H1 (cell line): ENCODE measurements at regions not wholly inside any gene's neighbourhood (a gene's known extent, or its start where the extent isn't known, plus 50 kb on each side); places are given as distances from the start of the nearest gene placed in this dataset.

Experiments
- CTCF ChIA-PET: fragments of 300-600 bp; sonication (Branson Sonifier 250); formaldehyde crosslinking; loops from one replicate; lab custom pipeline; 2021; ENCODE audit not compliant: partially characterized antibody; lab: Charles Lee
- POLR2A ChIA-PET: fragments of 300-600 bp; sonication (Branson Sonifier 250); formaldehyde crosslinking; loops from one replicate; lab custom pipeline; 2021; ENCODE audit warnings: inconsistent platforms; ENCODE audit not compliant: partially characterized antibody; lab: Charles Lee
- DNase-seq, 2 experiments: peaks; one replicate each; pipeline versions ENCODE4 v3.0.0 to v3.0.0-alpha.2; 2010 to 2022; ENCODE audit warnings: low spot score in 2 of 2, low read depth in 1 of 2, mixed read lengths in 1 of 2
- FAIRE-seq: peaks from 2 replicates; lab custom pipeline; 2011; peaks lifted over from hg19 to GRCh38; lab: Jason Lieb, UNC
- H2AFZ ChIP-seq: 2 replicates; pipeline ENCODE4 v1.8.1; 2012; ENCODE audit warnings: low read length, inconsistent platforms
- H2AK5ac ChIP-seq: 2 replicates; pipeline ENCODE4 v1.6.1; 2013; ENCODE audit warnings: low read depth, low read length
- H2BK120ac ChIP-seq: replicated peaks from 2 replicates; pipeline ENCODE3; 2013; ENCODE audit warnings: low read depth, low read length, inconsistent platforms
- H2BK12ac ChIP-seq: 2 replicates; pipeline ENCODE4 v1.6.1; 2013; ENCODE audit warnings: low read depth, low read length
- H2BK15ac ChIP-seq: 2 replicates; pipeline ENCODE4 v1.6.1; 2013; ENCODE audit warnings: low read length
- H2BK20ac ChIP-seq: 2 replicates; pipeline ENCODE4 v1.6.1; 2013; ENCODE audit warnings: low read length
- H2BK5ac ChIP-seq: 2 replicates; pipeline ENCODE4 v1.6.1; 2013; ENCODE audit warnings: low read depth, low read length
- H3K14ac ChIP-seq: 2 replicates; pipeline ENCODE4 v1.6.1; 2013; ENCODE audit warnings: inconsistent platforms; ENCODE audit not compliant: insufficient read length
- H3K18ac ChIP-seq: 2 replicates; pipeline ENCODE4 v1.6.1; 2013; ENCODE audit warnings: low read length; ENCODE audit errors: extremely low read depth
- H3K23ac ChIP-seq: 2 replicates; pipeline ENCODE4 v1.6.1; 2013; ENCODE audit warnings: inconsistent platforms; ENCODE audit not compliant: insufficient read length
- H3K23me2 ChIP-seq: 2 replicates; pipeline ENCODE4 v1.6.1; 2013; ENCODE audit warnings: low read depth, low read length
- H3K27ac ChIP-seq: 2 replicates; pipeline ENCODE4 v1.6.1; 2011; ENCODE audit warnings: low read depth, low read length, inconsistent platforms
- H3K27me3 ChIP-seq, 4 experiments: replicated peaks in 1 of 4; 1 replicate in 1 of 4; 2 replicates in 3 of 4; pipeline versions ENCODE4 v1.6.1 to v1.8.1; 2011 to 2013; ENCODE audit warnings: low read length in 3 of 4, mild to moderate bottlenecking in 3 of 4, inconsistent platforms in 2 of 4, mixed read lengths in 2 of 4, moderate library complexity in 1 of 4; ENCODE audit not compliant: control insufficient read depth in 3 of 4, insufficient read depth in 3 of 4; ENCODE audit errors: extremely low read depth in 1 of 4
- H3K36me3 ChIP-seq, 4 experiments: 2 replicates each; pipeline versions ENCODE4 v1.6.1 to v1.8.1; 2011 to 2013; ENCODE audit warnings: mild to moderate bottlenecking in 4 of 4, low read length in 3 of 4, moderate library complexity in 2 of 4, control low read depth in 1 of 4, inconsistent platforms in 1 of 4; ENCODE audit not compliant: insufficient read depth in 4 of 4, control insufficient read depth in 2 of 4
- H3K4ac ChIP-seq: replicated peaks from 2 replicates; pipeline ENCODE3; 2013; ENCODE audit warnings: low read length, low read depth, mixed read lengths, inconsistent platforms; ENCODE audit not compliant: insufficient read length
- H3K4me1 ChIP-seq, 4 experiments: replicated peaks in 1 of 4; 1 replicate in 1 of 4; 2 replicates in 3 of 4; pipeline versions ENCODE4 v1.6.1 to v1.8.1; 2011 to 2013; ENCODE audit warnings: low read length in 3 of 4, inconsistent platforms in 2 of 4, mixed read lengths in 1 of 4; ENCODE audit not compliant: insufficient read depth in 4 of 4, control insufficient read depth in 3 of 4
- H3K4me2 ChIP-seq, 2 experiments: 2 replicates each; pipeline versions ENCODE4 v1.6.1 to v1.8.1; 2011 to 2013; ENCODE audit warnings: low read depth in 2 of 2, low read length in 2 of 2, control low read depth in 1 of 2, inconsistent platforms in 1 of 2, mild to moderate bottlenecking in 1 of 2; ENCODE audit not compliant: insufficient read depth in 1 of 2
- H3K4me3 ChIP-seq, 4 experiments: fragments of 200-600, 300-600 bp in 1 of 4; sonication (generic), shearing (Covaris generic), sonication (Bioruptor Twin) in 1 of 4; 2 replicates each; pipeline versions ENCODE4 v1.5.1 to v1.8.1; 2011 to 2016; ENCODE audit warnings: low read length in 4 of 4, low read depth in 3 of 4, control low read depth in 2 of 4, inconsistent platforms in 2 of 4, mild to moderate bottlenecking in 2 of 4, mixed read lengths in 1 of 4, moderate library complexity in 1 of 4; ENCODE audit not compliant: insufficient read depth in 2 of 4; ENCODE audit errors: extremely low read depth in 1 of 4
- H3K56ac ChIP-seq: replicated peaks from 2 replicates; pipeline ENCODE3; 2013; ENCODE audit warnings: low read depth, mild to moderate bottlenecking, mixed read lengths, low read length, inconsistent platforms; ENCODE audit not compliant: insufficient read length
- H3K79me1 ChIP-seq: 2 replicates; pipeline ENCODE4 v1.6.1; 2013; ENCODE audit warnings: low read depth, low read length, control low read depth
- H3K79me2 ChIP-seq, 2 experiments: 2 replicates each; pipeline versions ENCODE4 v1.6.1 to v1.8.1; 2012 to 2013; ENCODE audit warnings: low read length in 2 of 2, mild to moderate bottlenecking in 2 of 2, inconsistent platforms in 1 of 2; ENCODE audit not compliant: insufficient read depth in 2 of 2, control insufficient read depth in 1 of 2
- H3K9ac ChIP-seq, 4 experiments: replicated peaks in 1 of 4; 1 replicate in 1 of 4; 2 replicates in 3 of 4; pipeline versions ENCODE4 v1.6.1 to v1.8.1; 2011 to 2013; ENCODE audit warnings: low read depth in 3 of 4, low read length in 3 of 4, control low read depth in 2 of 4, mild to moderate bottlenecking in 2 of 4, moderate library complexity in 2 of 4, inconsistent platforms in 1 of 4; ENCODE audit errors: extremely low read depth in 1 of 4
- H3K9me3 ChIP-seq, 2 experiments: 2 replicates each; pipeline versions ENCODE4 v1.6.1 to v1.8.1; 2012 to 2013; ENCODE audit warnings: mild to moderate bottlenecking in 2 of 2, moderate library complexity in 2 of 2, control low read depth in 1 of 2, inconsistent platforms in 1 of 2, low read depth in 1 of 2, low read length in 1 of 2, mixed read lengths in 1 of 2; ENCODE audit not compliant: insufficient read depth in 2 of 2
- H4K20me1 ChIP-seq, 2 experiments: replicated peaks in 1 of 2; 2 replicates each; pipeline versions ENCODE3 to v1.8.1; 2011 to 2013; ENCODE audit warnings: inconsistent platforms in 2 of 2, low read length in 2 of 2, mild to moderate bottlenecking in 1 of 2; ENCODE audit not compliant: insufficient read depth in 2 of 2, control insufficient read depth in 1 of 2
- H4K5ac ChIP-seq: 2 replicates; pipeline ENCODE4 v1.6.1; 2013; ENCODE audit warnings: low read length, low read depth, mixed read lengths, inconsistent platforms; ENCODE audit not compliant: insufficient read length
- H4K8ac ChIP-seq: 2 replicates; pipeline ENCODE4 v1.8.0; 2013; ENCODE audit warnings: mild to moderate bottlenecking, moderate library complexity, low read length, inconsistent platforms; ENCODE audit not compliant: insufficient read depth; ENCODE audit errors: extremely low read depth
- H4K91ac ChIP-seq: replicated peaks from 2 replicates; pipeline ENCODE3; 2013; ENCODE audit warnings: low read length, mixed read lengths, inconsistent platforms; ENCODE audit not compliant: insufficient read length
- POLR2A ChIP-seq, 2 experiments: IDR thresholded peaks; 1 replicate in 1 of 2; 2 replicates in 1 of 2; pipeline ENCODE4 v1.6.1; 2011; ENCODE audit warnings: low read depth in 2 of 2, low read length in 2 of 2, mild to moderate bottlenecking in 2 of 2; ENCODE audit errors: control extremely low read depth in 1 of 2
- ZNF274 ChIP-seq: IDR thresholded peaks from 2 replicates; pipeline ENCODE4 v1.7.0; 2012; ENCODE audit warnings: low read length, borderline replicate concordance; ENCODE audit errors: extremely low read depth
- WGBS, 2 experiments: shearing (Covaris generic) in 1 of 2; methylation state at CpG; one replicate each; pipeline versions ENCODE4 v1.1.6 to v1.1.7; 2013 to 2015; ENCODE audit warnings: low lambda C conversion rate in 2 of 2, mixed read lengths in 2 of 2, inconsistent platforms in 1 of 2, low coverage in 1 of 2, missing lambda C conversion rate in 1 of 2; ENCODE audit not compliant: insufficient replicate concordance in 2 of 2, insufficient coverage in 1 of 2, insufficient read length in 1 of 2; ENCODE audit errors: extremely low coverage in 1 of 2, missing lambda C conversion rate in 1 of 2; 5-methylcytosine and 5-hydroxymethylcytosine counted together
- TF ChIP-seq, protein P1 (sequence below), 3 experiments: IDR thresholded peaks; 1 replicate in 2 of 3; 2 replicates in 1 of 3; pipeline versions ENCODE4 v1.5.1 to v1.6.1; 2011; ENCODE audit warnings: low read length in 3 of 3, mild to moderate bottlenecking in 3 of 3, inconsistent platforms in 2 of 3, low read depth in 1 of 3, moderate library complexity in 1 of 3; ENCODE audit not compliant: insufficient read depth in 1 of 3; ENCODE audit errors: control extremely low read depth in 1 of 3
- TF ChIP-seq, protein P2 (sequence below): IDR thresholded peaks from 2 replicates; pipeline ENCODE4 v1.6.1; 2012; ENCODE audit warnings: inconsistent platforms

DNA sequence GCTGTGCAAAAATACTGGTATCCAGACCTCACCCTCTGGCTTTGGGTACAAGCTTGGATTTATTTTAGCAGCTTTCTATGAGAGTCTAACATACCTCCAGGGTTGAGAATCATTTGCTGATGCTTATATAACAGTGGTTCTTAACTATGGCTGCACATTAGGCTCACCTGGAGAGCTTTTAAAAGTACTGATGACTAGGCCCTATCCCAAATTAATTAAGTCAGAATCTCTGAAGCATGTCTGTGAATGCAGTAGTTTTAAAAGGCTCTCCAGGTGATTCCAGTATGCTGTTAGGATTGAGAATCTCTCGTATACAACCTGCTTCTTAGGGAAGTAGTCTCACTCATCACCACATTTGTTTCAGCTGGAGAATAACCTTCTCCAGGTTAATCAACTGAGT, 99.2 kb downstream of the PDHA2 start:
- H4K5ac ChIP-seq, result no peak overlapping the region
- POLR2A ChIA-PET, result no interaction called here

More for the DNA sequence above, 99.2 kb downstream of the PDHA2 start:
- H4K20me1 ChIP-seq, result no peaks in the 10 kb centered on the region
- H3K27ac ChIP-seq, result no peak overlapping the region
- H2BK120ac ChIP-seq, result no peak overlapping the region
- no peak overlapping the region for H4K8ac ChIP-seq
- H2BK12ac ChIP-seq, result no peak overlapping the region
- no peaks in the 10 kb centered on the region; a peak in 1 of 4 replicates for H3K9me3 ChIP-seq
- no peaks in the 10 kb centered on the region for H3K79me1 ChIP-seq
- no peak overlapping the region for H2BK15ac ChIP-seq
- no peak for DNase-seq
- H3K23ac ChIP-seq, result no peak overlapping the region
- H2BK20ac ChIP-seq, result no peak overlapping the region
- no peaks in the 10 kb centered on the region for H3K4me1 ChIP-seq
- no peak overlapping the region for H3K4me2 ChIP-seq
- no peaks in the 10 kb centered on the region; a peak in 1 of 8 replicates for H3K36me3 ChIP-seq
- CTCF ChIA-PET, result interaction anchor here (0.6 kb wide), 1 partner anchor 166 kb away, joined by 3 read pairs; no protein-coding TSS in a partner anchor
- H3K56ac ChIP-seq, result no peak overlapping the region
- H2AK5ac ChIP-seq, result no peak overlapping the region
- WGBS, 2 experiments, result 100% methylated on average over 1 of the region's 1 CpG; no CpG with 5 or more reads in 1 of the 2 experiments
- no peak for TF ChIP-seq POLR2A (IDR thresholded peaks at IDR 0.05; ENCODE audit: control extremely low read depth in 1 of 2, low read depth in 2 of 2, low read length in 2 of 2)
- no peak for TF ChIP-seq ZNF274
- TF ChIP-seq, protein P1, sequence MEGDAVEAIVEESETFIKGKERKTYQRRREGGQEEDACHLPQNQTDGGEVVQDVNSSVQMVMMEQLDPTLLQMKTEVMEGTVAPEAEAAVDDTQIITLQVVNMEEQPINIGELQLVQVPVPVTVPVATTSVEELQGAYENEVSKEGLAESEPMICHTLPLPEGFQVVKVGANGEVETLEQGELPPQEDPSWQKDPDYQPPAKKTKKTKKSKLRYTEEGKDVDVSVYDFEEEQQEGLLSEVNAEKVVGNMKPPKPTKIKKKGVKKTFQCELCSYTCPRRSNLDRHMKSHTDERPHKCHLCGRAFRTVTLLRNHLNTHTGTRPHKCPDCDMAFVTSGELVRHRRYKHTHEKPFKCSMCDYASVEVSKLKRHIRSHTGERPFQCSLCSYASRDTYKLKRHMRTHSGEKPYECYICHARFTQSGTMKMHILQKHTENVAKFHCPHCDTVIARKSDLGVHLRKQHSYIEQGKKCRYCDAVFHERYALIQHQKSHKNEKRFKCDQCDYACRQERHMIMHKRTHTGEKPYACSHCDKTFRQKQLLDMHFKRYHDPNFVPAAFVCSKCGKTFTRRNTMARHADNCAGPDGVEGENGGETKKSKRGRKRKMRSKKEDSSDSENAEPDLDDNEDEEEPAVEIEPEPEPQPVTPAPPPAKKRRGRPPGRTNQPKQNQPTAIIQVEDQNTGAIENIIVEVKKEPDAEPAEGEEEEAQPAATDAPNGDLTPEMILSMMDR (IDR thresholded peaks at IDR 0.05; ENCODE audit: control extremely low read depth in 1 of 3, insufficient read depth in 1 of 3, low read depth in 1 of 3, low read length in 3 of 3), result no peak
- TF ChIP-seq, protein P2, sequence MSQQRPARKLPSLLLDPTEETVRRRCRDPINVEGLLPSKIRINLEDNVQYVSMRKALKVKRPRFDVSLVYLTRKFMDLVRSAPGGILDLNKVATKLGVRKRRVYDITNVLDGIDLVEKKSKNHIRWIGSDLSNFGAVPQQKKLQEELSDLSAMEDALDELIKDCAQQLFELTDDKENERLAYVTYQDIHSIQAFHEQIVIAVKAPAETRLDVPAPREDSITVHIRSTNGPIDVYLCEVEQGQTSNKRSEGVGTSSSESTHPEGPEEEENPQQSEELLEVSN, result no peak
- TF ChIP-seq, all 59 proteins: peak for 0
- Histone ChIP-seq H4K91ac (no peak overlapping the region), H3K23me2 (no peaks in the 10 kb centered on the region), H3K79me2 (no peaks in the 10 kb centered on the region), H3K18ac (no peak overlapping the region), H2AFZ (no peak overlapping the region), H3K27me3 (no peaks in the 10 kb centered on the region), H3K4ac (no peak overlapping the region), H2BK5ac (no peak overlapping the region), H3K9ac (no peak overlapping the region), H3K4me3 (no peak overlapping the region), H3K14ac (no peak overlapping the region)
- FAIRE-seq, result no peak
